ENCODE measurements at regions not wholly inside any gene's neighbourhood (a gene's known extent, or its start where the extent isn't known, plus 50 kb on each side); places are given as distances from the start of the nearest gene placed in this dataset.

DNA sequence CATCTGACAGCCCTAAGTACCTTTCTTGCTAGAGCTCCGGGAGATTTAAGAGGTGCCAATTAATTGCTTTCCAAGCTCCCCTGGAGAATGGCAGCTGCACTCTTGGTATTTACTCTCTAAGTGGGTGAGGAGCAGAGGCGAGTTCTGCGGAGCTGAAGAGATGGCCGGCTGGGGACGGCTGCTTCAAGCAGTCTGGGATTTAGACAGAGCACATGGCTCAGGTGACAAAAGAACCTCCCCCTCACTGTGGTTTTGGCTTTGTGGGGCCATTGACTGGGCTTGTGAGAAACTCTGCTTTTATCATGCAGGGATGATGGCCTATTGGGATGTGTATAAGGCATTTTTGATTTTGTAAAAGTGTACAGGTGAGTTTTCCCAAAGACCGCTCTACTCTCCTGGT is 239.3 kb upstream of the EEF2KMT start:
- H3K4me3 ChIP-seq, result no peak overlapping the region
- no peak overlapping the region for H3K27ac ChIP-seq
- H3K9ac ChIP-seq (ENCODE audit: low read depth in 2 of 2, low read length in 2 of 2), result no peak overlapping the region
- H3K4me1 ChIP-seq, result no peaks in the 10 kb centered on the region
- no peak for TF ChIP-seq CTCF (IDR thresholded peaks at IDR 0.05)
- H3K27me3 ChIP-seq, result no peaks in the 10 kb centered on the region
- intact Hi-C loops (cut with DNase I), result no loop called here
- DNase-seq, result no peak
- no peaks in the 10 kb centered on the region for H3K9me3 ChIP-seq
- no peaks in the 10 kb centered on the region for H3K36me3 ChIP-seq

GRCh38 chr16:5333991-5334390 is 236.4 kb upstream of the EEF2KMT start:
- H3K4me1 ChIP-seq, result no peaks in the 10 kb centered on the region
- intact Hi-C loops (cut with DNase I), result no loop called here
- H3K9me3 ChIP-seq, result no peaks in the 10 kb centered on the region
- no peaks in the 10 kb centered on the region for H3K36me3 ChIP-seq
- H3K27me3 ChIP-seq, result no peaks in the 10 kb centered on the region
- no peak for DNase-seq
- H3K9ac ChIP-seq (ENCODE audit: low read depth in 2 of 2, low read length in 2 of 2), result no peak overlapping the region
- TF ChIP-seq CTCF (IDR thresholded peaks at IDR 0.05), result no peak
- H3K4me3 ChIP-seq, result no peak overlapping the region
- H3K27ac ChIP-seq, result no peak overlapping the region

GRCh38 chr16:5333126-5333525 is 235.5 kb upstream of the EEF2KMT start:
- no peak for TF ChIP-seq CTCF (IDR thresholded peaks at IDR 0.05)
- Histone ChIP-seq H3K4me1 (no peaks in the 10 kb centered on the region), H3K4me3 (no peak overlapping the region), H3K9ac (ENCODE audit: low read depth in 2 of 2, low read length in 2 of 2) (no peak overlapping the region), H3K9me3 (no peaks in the 10 kb centered on the region), H3K27ac (no peak overlapping the region), H3K27me3 (no peaks in the 10 kb centered on the region), H3K36me3 (no peaks in the 10 kb centered on the region)
- intact Hi-C loops (cut with DNase I), result no loop called here
- DNase-seq, result no peak

GRCh38 chr16:5330058-5330457 is 232.5 kb upstream of the EEF2KMT start:
- Histone ChIP-seq H3K36me3 (no peaks in the 10 kb centered on the region), H3K4me1 (no peaks in the 10 kb centered on the region), H3K27ac (no peak overlapping the region), H3K4me3 (no peak overlapping the region), H3K9ac (ENCODE audit: low read depth in 2 of 2, low read length in 2 of 2) (no peak overlapping the region), H3K9me3 (no peaks in the 10 kb centered on the region), H3K27me3 (no peaks in the 10 kb centered on the region)
- no peak for TF ChIP-seq CTCF (IDR thresholded peaks at IDR 0.05)
- intact Hi-C loops (cut with DNase I), result no loop called here
- DNase-seq, result no peak

DNA sequence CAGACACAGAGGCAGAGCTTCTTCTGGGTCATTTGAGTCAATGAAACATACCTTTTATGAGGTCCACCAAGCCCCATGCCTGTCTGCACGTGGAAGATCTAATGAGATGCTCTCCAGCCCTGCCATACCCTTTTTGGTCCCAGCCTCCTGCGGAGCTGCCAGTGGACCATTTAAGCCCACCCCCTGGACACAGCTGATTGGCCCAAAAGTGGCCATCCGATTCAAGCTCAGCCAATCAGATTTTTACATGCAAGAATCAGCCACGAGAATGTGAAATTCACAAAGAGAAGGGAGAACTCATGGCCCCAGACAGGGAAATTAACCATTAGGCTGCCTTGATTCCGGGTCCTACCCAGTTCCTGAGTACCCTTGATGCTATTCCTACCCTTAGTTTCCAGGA is 231.0 kb upstream of the EEF2KMT start:
- H3K27ac ChIP-seq, result no peak overlapping the region
- no peak for DNase-seq
- intact Hi-C loops (cut with DNase I), result no loop called here
- H3K4me1 ChIP-seq, result no peaks in the 10 kb centered on the region
- H3K4me3 ChIP-seq, result no peak overlapping the region
- no peaks in the 10 kb centered on the region for H3K9me3 ChIP-seq
- H3K36me3 ChIP-seq, result no peaks in the 10 kb centered on the region
- H3K27me3 ChIP-seq, result no peaks in the 10 kb centered on the region
- H3K9ac ChIP-seq (ENCODE audit: low read depth in 2 of 2, low read length in 2 of 2), result no peak overlapping the region
- no peak for TF ChIP-seq CTCF (IDR thresholded peaks at IDR 0.05)

- H3K4me3 ChIP-seq, result no peak overlapping the region
- no peaks in the 10 kb centered on the region for H3K27me3 ChIP-seq
- H3K4me1 ChIP-seq, result no peaks in the 10 kb centered on the region
- no peaks in the 10 kb centered on the region for H3K9me3 ChIP-seq
- H3K9ac ChIP-seq (ENCODE audit: low read depth in 2 of 2, low read length in 2 of 2), result no peak overlapping the region
- TF ChIP-seq CTCF (IDR thresholded peaks at IDR 0.05), result no peak
- no peak for DNase-seq
- intact Hi-C loops (cut with DNase I), result no loop called here
- no peak overlapping the region for H3K27ac ChIP-seq
- H3K36me3 ChIP-seq, result no peaks in the 10 kb centered on the region
These were observed 228.8 kb upstream of the EEF2KMT start for GRCh38 chr16:5326395-5326794.

All from colonic mucosa (tissue), 4 donors.